Loucy (cell line): ENCODE measurements at regions not wholly inside any gene's neighbourhood (a gene's known extent, or its start where the extent isn't known, plus 50 kb on each side); places are given as distances from the start of the nearest gene placed in this dataset.
A peak's percentile ranks its signal among the peaks of the same experiment; 100 is the strongest.

Experiments
- H2AFZ ChIP-seq: fragments of 200-600 bp; sonication (generic); 2 replicates; pipeline ENCODE4 v1.6.0; 2016; ENCODE audit warnings: antibody characterized with exemption, mild to moderate bottlenecking, low read length, moderate library complexity
- H3F3A ChIP-seq: fragments of 200-600 bp; 2 replicates; pipeline ENCODE4 v1.6.0; 2016; ENCODE audit warnings: antibody characterized with exemption, low read depth, mild to moderate bottlenecking
- H3K27me3 ChIP-seq: fragments of 200-600 bp; sonication (generic); 2 replicates; pipeline ENCODE4 v1.6.1; 2014; ENCODE audit warnings: low read length, mild to moderate bottlenecking; ENCODE audit not compliant: insufficient read depth, poor library complexity, severe bottlenecking
- H3K36me3 ChIP-seq: fragments of 200-600 bp; sonication (generic); 2 replicates; pipeline ENCODE4 v1.6.1; 2016; ENCODE audit warnings: low read length; ENCODE audit not compliant: insufficient read depth
- H3K4me1 ChIP-seq: fragments of 200-600 bp; sonication (generic); 2 replicates; pipeline ENCODE4 v1.5.1; 2014; ENCODE audit warnings: low read length, mild to moderate bottlenecking; ENCODE audit not compliant: insufficient read depth, poor library complexity, severe bottlenecking
- H3K4me2 ChIP-seq: fragments of 200-600 bp; sonication (generic); 2 replicates; pipeline ENCODE4 v1.6.0; 2014; ENCODE audit warnings: antibody characterized with exemption, low read length, low read depth, mild to moderate bottlenecking; ENCODE audit not compliant: poor library complexity, severe bottlenecking
- H3K4me3 ChIP-seq: fragments of 200-600 bp; sonication (generic); 2 replicates; pipeline ENCODE4 v1.5.1; 2014; ENCODE audit warnings: low read length, mild to moderate bottlenecking, mixed read lengths; ENCODE audit not compliant: poor library complexity, severe bottlenecking
- H3K79me2 ChIP-seq: fragments of 200-600 bp; sonication (generic); 2 replicates; pipeline ENCODE4 v1.6.1; 2014; ENCODE audit warnings: low read length; ENCODE audit not compliant: insufficient read depth
- H3K9ac ChIP-seq: fragments of 200-600 bp; sonication (generic); 2 replicates; pipeline ENCODE4 v1.6.0; 2014; ENCODE audit warnings: mild to moderate bottlenecking, low read depth, low read length, moderate library complexity; ENCODE audit not compliant: poor library complexity, severe bottlenecking
- H3K9me2 ChIP-seq: fragments of 200-600 bp; sonication (generic); replicated peaks from 2 replicates; pipeline ENCODE4 v1.6.1; 2016; ENCODE audit warnings: low read depth, low read length, mixed read lengths
- H3K9me3 ChIP-seq: fragments of 200-600 bp; sonication (generic); 2 replicates; pipeline ENCODE4 v1.6.1; 2014; ENCODE audit warnings: mild to moderate bottlenecking, antibody characterized with exemption, low read length, low read depth; ENCODE audit not compliant: insufficient read depth
- H4K20me1 ChIP-seq: fragments of 200-600 bp; sonication (generic); 2 replicates; pipeline ENCODE4 v1.6.0; 2014; ENCODE audit warnings: antibody characterized with exemption, low read length, mild to moderate bottlenecking; ENCODE audit not compliant: insufficient read depth, poor library complexity, severe bottlenecking
- CTCF ChIP-seq: fragments of 200-600 bp; sonication (generic); conservative IDR thresholded peaks from 2 replicates; pipeline ENCODE4 v1.5.1; 2014; ENCODE audit warnings: mild to moderate bottlenecking, antibody characterized with exemption, low read length
- EZH2phosphoT487 ChIP-seq: fragments of 200-600 bp; IDR thresholded peaks from 2 replicates; pipeline ENCODE4 v1.6.1; 2018; ENCODE audit warnings: antibody characterized with exemption, mild to moderate bottlenecking, moderate library complexity, borderline replicate concordance

- Histone ChIP-seq H3K9me2 (no peaks in the 10 kb centered on the region), H3K4me1 (peaks cover 24% of the 10 kb centered on the region), H3K4me2 (peak overlapping the region; percentile 39), H3K36me3 (no peaks in the 10 kb centered on the region), H3F3A (no peaks in the 10 kb centered on the region), H3K9ac (no peak overlapping the region), H4K20me1 (no peaks in the 10 kb centered on the region), H3K79me2 (no peaks in the 10 kb centered on the region), H3K4me3 (no peak overlapping the region), H2AFZ (no peak overlapping the region), H3K27me3 (no peaks in the 10 kb centered on the region), H3K9me3 (no peaks in the 10 kb centered on the region)
- no peak for TF ChIP-seq CTCF
- TF ChIP-seq EZH2phosphoT487: no peak
Measured at GRCh38 chr17:36674278-36674650, 72.9 kb downstream of the MRM1 start.

GRCh38 chr17:36675250-36675649, 73.9 kb downstream of the MRM1 start:
- no peaks in the 10 kb centered on the region for H3F3A ChIP-seq
- peak overlapping the region; percentile 20; the same call in 1 of the 2 replicates for H2AFZ ChIP-seq
- no peaks in the 10 kb centered on the region for H4K20me1 ChIP-seq
- no peak for TF ChIP-seq CTCF
- TF ChIP-seq EZH2phosphoT487: no peak
- H3K9ac ChIP-seq: no peak overlapping the region
- H3K9me3 ChIP-seq: no peaks in the 10 kb centered on the region
- peak overlapping the region; percentile 69 for H3K4me2 ChIP-seq
- H3K79me2 ChIP-seq: no peaks in the 10 kb centered on the region
- no peaks in the 10 kb centered on the region for H3K36me3 ChIP-seq
- H3K4me3 ChIP-seq: peak overlapping the region; percentile 20
- no peaks in the 10 kb centered on the region for H3K9me2 ChIP-seq
- H3K27me3 ChIP-seq: no peaks in the 10 kb centered on the region
- H3K4me1 ChIP-seq: peaks cover 24% of the 10 kb centered on the region

- no peaks in the 10 kb centered on the region for H3F3A ChIP-seq
- no peaks in the 10 kb centered on the region for H3K79me2 ChIP-seq
- H3K36me3 ChIP-seq: no peaks in the 10 kb centered on the region
- H4K20me1 ChIP-seq: no peaks in the 10 kb centered on the region
- peak overlapping the region; percentile 69 for H3K4me2 ChIP-seq
- peak overlapping the region; percentile 20 for H3K4me3 ChIP-seq
- no peaks in the 10 kb centered on the region for H3K9me3 ChIP-seq
- no peak for TF ChIP-seq CTCF
- no peak for TF ChIP-seq EZH2phosphoT487
- peaks cover 28% of the 10 kb centered on the region for H3K4me1 ChIP-seq
- H3K27me3 ChIP-seq: no peaks in the 10 kb centered on the region
- H3K9me2 ChIP-seq: no peaks in the 10 kb centered on the region
- peak overlapping the region; percentile 20; the same call in 1 of the 2 replicates for H2AFZ ChIP-seq
- H3K9ac ChIP-seq: no peak overlapping the region
Measured at GRCh38 chr17:36675786-36676185, 74.4 kb downstream of the MRM1 start.
